IMR-90 (cell line): ENCODE measurements at regions not wholly inside any gene's neighbourhood (a gene's known extent, or its start where the extent isn't known, plus 50 kb on each side); places are given as distances from the start of the nearest gene placed in this dataset.

Source experiments
- ATAC-seq: fragments of 200-7000 bp; cut with Tn5 transposase; 2 replicates; pipeline ENCODE4 v1.9.1; 2020; ENCODE audit warnings: low read depth, mild to moderate bottlenecking, moderate library complexity
- BruUV-seq: library from RNA; stranded (reverse); fragments of 400-500 nt; replicated peaks from 2 replicates; lab custom pipeline; 2021; lab: Mats Ljungman, UMichigan
- CTCF ChIA-PET: fragments of 300-600 bp; formaldehyde crosslinking; extraction: SDS; loops from one replicate; lab custom pipeline; 2021; ENCODE audit warnings: antibody characterized with exemption; lab: Yijun Ruan, JAX
- POLR2A ChIA-PET: fragments of 300-600 bp; sonication (Branson Sonifier 250); formaldehyde crosslinking; loops from one replicate; lab custom pipeline; 2022; ENCODE audit warnings: antibody characterized with exemption; ENCODE audit not compliant: unreplicated experiment; lab: Charles Lee
- DNase-seq: peaks from one replicate; pipeline ENCODE4 v3.0.0; 2013
- H2AFZ ChIP-seq: replicated peaks from 2 replicates; pipeline ENCODE3; 2013; ENCODE audit warnings: low read length, mild to moderate bottlenecking; ENCODE audit not compliant: poor library complexity
- H2AK5ac ChIP-seq: 2 replicates; pipeline ENCODE4 v1.6.1; 2013; ENCODE audit warnings: low read depth, low read length, inconsistent platforms
- H2AK9ac ChIP-seq: replicated peaks from 2 replicates; pipeline ENCODE3; 2013; ENCODE audit warnings: mild to moderate bottlenecking, low read depth, low read length, moderate library complexity; ENCODE audit not compliant: poor library complexity
- H2BK120ac ChIP-seq: 2 replicates; pipeline ENCODE4 v1.6.1; 2013; ENCODE audit warnings: low read depth, low read length, inconsistent platforms
- H2BK15ac ChIP-seq: 3 replicates; pipeline ENCODE4 v1.6.1; 2013; ENCODE audit warnings: low read depth, low read length, inconsistent platforms
- H2BK20ac ChIP-seq: 2 replicates; pipeline ENCODE4 v1.6.1; 2013; ENCODE audit warnings: low read depth, mild to moderate bottlenecking, inconsistent platforms, low read length, moderate library complexity
- H2BK5ac ChIP-seq: 2 replicates; pipeline ENCODE4 v1.6.1; 2013; ENCODE audit warnings: mild to moderate bottlenecking, low read depth, low read length, inconsistent platforms; ENCODE audit not compliant: poor library complexity, severe bottlenecking
- H3K14ac ChIP-seq: replicated peaks from 2 replicates; pipeline ENCODE4 v1.6.1; 2013; ENCODE audit warnings: low read depth, low read length, inconsistent platforms
- H3K18ac ChIP-seq: 2 replicates; pipeline ENCODE4 v1.6.1; 2013; ENCODE audit warnings: low read depth, low read length, control low read depth
- H3K23ac ChIP-seq: 2 replicates; pipeline ENCODE4 v1.6.1; 2013; ENCODE audit warnings: low read depth, low read length, inconsistent platforms
- H3K27ac ChIP-seq: 2 replicates; pipeline ENCODE4 v1.5.1; 2013; ENCODE audit warnings: mild to moderate bottlenecking, control low read depth, low read length; ENCODE audit not compliant: insufficient read depth
- H3K27me3 ChIP-seq: 2 replicates; pipeline ENCODE4 v1.6.1; 2013; ENCODE audit warnings: low read length; ENCODE audit not compliant: control insufficient read depth, insufficient read depth
- H3K36me3 ChIP-seq: 2 replicates; pipeline ENCODE4 v1.6.1; 2013; ENCODE audit warnings: low read length, mixed read lengths; ENCODE audit not compliant: control insufficient read depth, insufficient read depth
- H3K4ac ChIP-seq: 2 replicates; pipeline ENCODE4 v1.6.1; 2013; ENCODE audit warnings: low read depth, low read length, inconsistent platforms
- H3K4me1 ChIP-seq: 2 replicates; pipeline ENCODE4 v1.6.1; 2013; ENCODE audit warnings: low read length, mixed read lengths; ENCODE audit not compliant: control insufficient read depth, insufficient read depth
- H3K4me2 ChIP-seq: 2 replicates; pipeline ENCODE4 v1.6.1; 2013; ENCODE audit warnings: low read depth, mild to moderate bottlenecking, control low read depth, low read length, moderate library complexity
- H3K4me3 ChIP-seq: 2 replicates; pipeline ENCODE4 v1.5.1; 2013; ENCODE audit warnings: low read depth, mild to moderate bottlenecking, control low read depth, low read length, moderate library complexity; ENCODE audit not compliant: insufficient read depth
- H3K56ac ChIP-seq: 2 replicates; pipeline ENCODE4 v1.6.1; 2013; ENCODE audit warnings: low read length, inconsistent platforms; ENCODE audit not compliant: insufficient read depth; ENCODE audit errors: extremely low read depth
- H3K79me1 ChIP-seq, 2 experiments: 2 replicates each; pipeline ENCODE4 v1.6.1; 2013; ENCODE audit warnings: low read length in 2 of 2, inconsistent platforms in 1 of 2, low read depth in 1 of 2
- H3K9ac ChIP-seq: 2 replicates; pipeline ENCODE4 v1.6.1; 2013; ENCODE audit warnings: low read depth, low read length, control low read depth
- H3K9me1 ChIP-seq: 2 replicates; pipeline ENCODE4 v1.6.1; 2013; ENCODE audit warnings: low read length, inconsistent platforms; ENCODE audit not compliant: insufficient read depth
- H3K9me3 ChIP-seq: 2 replicates; pipeline ENCODE4 v1.6.1; 2013; ENCODE audit warnings: low read length; ENCODE audit not compliant: control insufficient read depth, insufficient read depth
- H4K20me1 ChIP-seq: 2 replicates; pipeline ENCODE4 v1.6.1; 2013; ENCODE audit warnings: low read length, inconsistent platforms; ENCODE audit not compliant: insufficient read depth
- H4K5ac ChIP-seq: 2 replicates; pipeline ENCODE4 v1.6.1; 2013; ENCODE audit warnings: mild to moderate bottlenecking, low read depth, low read length, control low read depth
- H4K8ac ChIP-seq, 2 experiments: 2 replicates each; pipeline ENCODE4 v1.6.1; 2013; ENCODE audit warnings: low read depth in 2 of 2, low read length in 2 of 2, control low read depth in 1 of 2, inconsistent platforms in 1 of 2
- H4K91ac ChIP-seq: 2 replicates; pipeline ENCODE4 v1.6.1; 2013; ENCODE audit warnings: low read depth, low read length, inconsistent platforms; ENCODE audit not compliant: insufficient read depth
- BHLHE40 ChIP-seq: fragments of 150-350 bp; IDR thresholded peaks from 2 replicates; pipeline ENCODE4 v1.6.1; 2016; ENCODE audit warnings: mild to moderate bottlenecking, low read depth, low read length
- CEBPB ChIP-seq: IDR thresholded peaks from 2 replicates; pipeline ENCODE4 v1.6.1; 2012; ENCODE audit warnings: low read depth, low read length, improper control_type of control experiment
- NFE2L2 ChIP-seq: fragments of 150-350 bp; IDR thresholded peaks from 2 replicates; pipeline ENCODE4 v1.6.1; 2016; ENCODE audit warnings: low read depth, mild to moderate bottlenecking, low read length
- POLR2A ChIP-seq: IDR thresholded peaks from 2 replicates; pipeline ENCODE4 v1.6.1; 2012; ENCODE audit warnings: mild to moderate bottlenecking, low read depth, low read length
- RAD21 ChIP-seq: IDR thresholded peaks from 2 replicates; pipeline ENCODE4 v1.6.1; 2012; ENCODE audit warnings: low read length, improper control_type of control experiment
- SMC3 ChIP-seq: fragments of 150-350 bp; IDR thresholded peaks from 2 replicates; pipeline ENCODE4 v1.6.1; 2016; ENCODE audit warnings: low read depth, mild to moderate bottlenecking, antibody characterized with exemption, low read length, moderate library complexity
- WGBS, 2 experiments: methylation state at CpG; one replicate each; pipeline versions ENCODE4 v1.1.5 to v1.1.7; 2013; ENCODE audit warnings: missing lambda C conversion rate in 2 of 2; ENCODE audit not compliant: insufficient read length in 1 of 2; ENCODE audit errors: extremely low coverage in 2 of 2; 5-methylcytosine and 5-hydroxymethylcytosine counted together
- dilution Hi-C: fragments of 300-500 bp; cut with HindIII; formaldehyde crosslinking; loops from one replicate; pipeline ENCODE4 v1.14.3; 2018; ENCODE audit warnings: low sequenced_read_pairs; ENCODE audit not compliant: unreplicated experiment
- in situ Hi-C: fragments of 300-500 bp; cut with MboI; formaldehyde crosslinking; loops from 3 replicates; pipeline ENCODE4 v1.14.3; 2019; ENCODE audit warnings: low sequenced_read_pairs, inconsistent platforms, mixed read lengths
- intact Hi-C: fragments of 100-400 bp; cut with micrococcal nuclease; formaldehyde crosslinking; loops from 2 replicates; pipeline ENCODE4 v1.10.0; 2022

GRCh38 chr2:75424936-75425619, 135.7 kb downstream of the EVA1A start:
- CTCF ChIA-PET, result interaction anchor here (0.6 kb wide), 1 partner anchor 394 kb away, joined by 3 read pairs; no protein-coding TSS in a partner anchor

More at GRCh38 chr2:75424936-75425619, 135.7 kb downstream of the EVA1A start:
- intact Hi-C loops (no loop called here), in situ Hi-C loops (loop anchor here (25.0 kb wide), 1 partner anchor 738 kb away; no protein-coding TSS in a partner anchor), dilution Hi-C loops (no loop called here)
- no peak overlapping the region for H3K18ac ChIP-seq
- H3K4me1 ChIP-seq, result no peaks in the 10 kb centered on the region
- no peak overlapping the region for H2BK5ac ChIP-seq
- no peak overlapping the region for H3K4me2 ChIP-seq
- H2BK120ac ChIP-seq, result no peak overlapping the region
- no peaks in the 10 kb centered on the region for H3K9me3 ChIP-seq
- no peak overlapping the region for H3K9ac ChIP-seq
- no peak overlapping the region for H4K8ac ChIP-seq
- no peak overlapping the region for H3K4ac ChIP-seq
- H3K56ac ChIP-seq, result no peak overlapping the region
- POLR2A ChIA-PET, result no interaction called here
- DNase-seq (peak; percentile 18), ATAC-seq (peak; percentile 56)
- H3K27ac ChIP-seq, result no peak overlapping the region
- H3K36me3 ChIP-seq, result no peaks in the 10 kb centered on the region
- no peak overlapping the region for H3K4me3 ChIP-seq
- H3K27me3 ChIP-seq, result peaks cover 27% of the 10 kb centered on the region
- no peak overlapping the region for H3K23ac ChIP-seq
- H2AK9ac ChIP-seq, result no peak overlapping the region
- no peak overlapping the region for H4K5ac ChIP-seq
- H4K91ac ChIP-seq, result no peak overlapping the region
- H4K20me1 ChIP-seq, result no peaks in the 10 kb centered on the region
- no peak overlapping the region for H2AK5ac ChIP-seq
- H2AFZ ChIP-seq, result no peak overlapping the region
- TF ChIP-seq POLR2A, result no peak
- peak; percentile 12; the same call in 1 of the 2 replicates for TF ChIP-seq CEBPB
- TF ChIP-seq NFE2L2, result no peak
- TF ChIP-seq SMC3, result peak; percentile 11; the same call in 1 of the 2 replicates
- peak; percentile 30; the same call in 1 of the 2 replicates for TF ChIP-seq RAD21
- no peak for TF ChIP-seq BHLHE40
- no peaks in the 10 kb centered on the region; the same call in 1 of the 2 replicates for H3K9me1 ChIP-seq
- H2BK20ac ChIP-seq, result no peak overlapping the region
- BruUV-seq, result no TSS peak
- H3K79me1 ChIP-seq, result no peaks in the 10 kb centered on the region
- WGBS, 2 experiments, result 57% methylated on average over 1 of the region's 4 CpGs; no CpG with 5 or more reads in 1 of the 2 experiments
- H3K14ac ChIP-seq, result no peak overlapping the region
- no peak overlapping the region for H2BK15ac ChIP-seq
